ENCODE measurements at regions not wholly inside any gene's neighbourhood (a gene's known extent, or its start where the extent isn't known, plus 50 kb on each side); places are given as distances from the start of the nearest gene placed in this dataset.

- Histone ChIP-seq H3K27me3 (replicated peaks; ENCODE audit: insufficient read depth) (no peaks in the 10 kb centered on the region), H3K27ac (no peak overlapping the region), H3K9me3 (no peaks in the 10 kb centered on the region), H3K4me1 (ENCODE audit: control insufficient read depth in 1 of 2, low read depth in 2 of 2) (no peaks in the 10 kb centered on the region), H3K36me3 (no peaks in the 10 kb centered on the region), H3K4me3 (no peak overlapping the region)
- no peak for TF ChIP-seq CTCF (IDR thresholded peaks at IDR 0.05)
- no peak for ATAC-seq (ENCODE audit: insufficient number of reproducible peaks, low FRiP score, low read depth)
- DNase-seq (ENCODE audit: low spot score), result no peak
These were observed 247.7 kb downstream of the NSUN3 start for GRCh38 chr3:94310341-94311135.

- no peak overlapping the region for H3K27ac ChIP-seq
- H3K9me3 ChIP-seq, result no peaks in the 10 kb centered on the region
- no peaks in the 10 kb centered on the region for H3K27me3 ChIP-seq (replicated peaks; ENCODE audit: insufficient read depth)
- no peak for TF ChIP-seq CTCF (IDR thresholded peaks at IDR 0.05)
- ATAC-seq (ENCODE audit: insufficient number of reproducible peaks, low FRiP score, low read depth) (no peak), DNase-seq (ENCODE audit: low spot score) (no peak)
- no peaks in the 10 kb centered on the region for H3K36me3 ChIP-seq
- H3K4me3 ChIP-seq, result no peak overlapping the region
- H3K4me1 ChIP-seq (ENCODE audit: control insufficient read depth in 1 of 2, low read depth in 2 of 2), result no peaks in the 10 kb centered on the region
These were observed 248.8 kb downstream of the NSUN3 start for GRCh38 chr3:94311651-94312050.

GRCh38 chr3:94314218-94314883 is 251.5 kb downstream of the NSUN3 start:
- no peaks in the 10 kb centered on the region for H3K36me3 ChIP-seq
- no peak for ATAC-seq (ENCODE audit: insufficient number of reproducible peaks, low FRiP score, low read depth)
- no peak for DNase-seq (ENCODE audit: low spot score)
- H3K27ac ChIP-seq, result no peak overlapping the region
- H3K4me3 ChIP-seq, result no peak overlapping the region
- no peaks in the 10 kb centered on the region for H3K27me3 ChIP-seq (replicated peaks; ENCODE audit: insufficient read depth)
- H3K9me3 ChIP-seq, result no peaks in the 10 kb centered on the region
- no peaks in the 10 kb centered on the region for H3K4me1 ChIP-seq (ENCODE audit: control insufficient read depth in 1 of 2, low read depth in 2 of 2)
- no peak for TF ChIP-seq CTCF (IDR thresholded peaks at IDR 0.05)

- ATAC-seq (ENCODE audit: insufficient number of reproducible peaks, low FRiP score, low read depth) (no peak), DNase-seq (ENCODE audit: low spot score) (no peak)
- no peak overlapping the region for H3K4me3 ChIP-seq
- TF ChIP-seq CTCF (IDR thresholded peaks at IDR 0.05), result no peak
- H3K36me3 ChIP-seq, result no peaks in the 10 kb centered on the region
- H3K27ac ChIP-seq, result no peak overlapping the region
- H3K4me1 ChIP-seq (ENCODE audit: control insufficient read depth in 1 of 2, low read depth in 2 of 2), result no peaks in the 10 kb centered on the region
- H3K9me3 ChIP-seq, result no peaks in the 10 kb centered on the region
- H3K27me3 ChIP-seq (replicated peaks; ENCODE audit: insufficient read depth), result no peaks in the 10 kb centered on the region
These were observed 254.2 kb downstream of the NSUN3 start for GRCh38 chr3:94317017-94317416.

- no peaks in the 10 kb centered on the region for H3K36me3 ChIP-seq
- ATAC-seq (ENCODE audit: insufficient number of reproducible peaks, low FRiP score, low read depth) (no peak), DNase-seq (ENCODE audit: low spot score) (no peak)
- H3K4me3 ChIP-seq, result no peak overlapping the region
- no peaks in the 10 kb centered on the region for H3K4me1 ChIP-seq (ENCODE audit: control insufficient read depth in 1 of 2, low read depth in 2 of 2)
- TF ChIP-seq CTCF (IDR thresholded peaks at IDR 0.05), result no peak
- H3K27me3 ChIP-seq (replicated peaks; ENCODE audit: insufficient read depth), result no peaks in the 10 kb centered on the region
- no peak overlapping the region for H3K27ac ChIP-seq
- H3K9me3 ChIP-seq, result no peaks in the 10 kb centered on the region
These were observed 260.7 kb downstream of the NSUN3 start for GRCh38 chr3:94323596-94323995.
